Activated CD4-positive, alpha-beta T cell treated with anti-CD3 and anti-CD28 coated beads, Interleukin-2, amount 10 ng/mL, durations not matched to agents 24 days and 14 days (primary cell): ENCODE measurements at regions not wholly inside any gene's neighbourhood (a gene's known extent, or its start where the extent isn't known, plus 50 kb on each side); places are given as distances from the start of the nearest gene placed in this dataset.

ENCODE experiments used
- DNase-seq: peaks from one replicate; pipeline ENCODE4 v3.0.0; 2022
- H3K27ac Mint-ChIP-seq: one replicate; pipeline ENCODE4 v1.8.0; 2022; ENCODE audit warnings: mild to moderate bottlenecking, mixed read lengths
- H3K27me3 Mint-ChIP-seq: one replicate; pipeline ENCODE4 v1.8.0; 2022; ENCODE audit warnings: mixed read lengths
- H3K36me3 Mint-ChIP-seq: one replicate; pipeline ENCODE4 v1.8.0; 2022; ENCODE audit warnings: low read depth, mild to moderate bottlenecking, mixed read lengths
- H3K4me1 Mint-ChIP-seq: one replicate; pipeline ENCODE4 v1.8.0; 2021; ENCODE audit warnings: mixed read lengths
- H3K4me3 Mint-ChIP-seq: one replicate; pipeline ENCODE4 v1.8.0; 2022; ENCODE audit warnings: mild to moderate bottlenecking, moderate library complexity, mixed read lengths
- H3K9me3 Mint-ChIP-seq: one replicate; pipeline ENCODE4 v1.8.0; 2021; ENCODE audit warnings: mixed read lengths
- intact Hi-C: fragments of 100-400 bp; cut with micrococcal nuclease; formaldehyde crosslinking; loops from one replicate; pipeline ENCODE4 v1.15.1; 2023

GRCh38 chr1:79431340-79431739 lies 424.8 kb upstream of the ADGRL4 start:
- intact Hi-C loops, result no loop called here
- Mint-ChIP-seq H3K27ac (no peak overlapping the region), H3K36me3 (no peaks in the 10 kb centered on the region), H3K4me1 (no peaks in the 10 kb centered on the region), H3K27me3 (no peaks in the 10 kb centered on the region), H3K9me3 (no peaks in the 10 kb centered on the region), H3K4me3 (no peak overlapping the region)
- no peak for DNase-seq

DNA sequence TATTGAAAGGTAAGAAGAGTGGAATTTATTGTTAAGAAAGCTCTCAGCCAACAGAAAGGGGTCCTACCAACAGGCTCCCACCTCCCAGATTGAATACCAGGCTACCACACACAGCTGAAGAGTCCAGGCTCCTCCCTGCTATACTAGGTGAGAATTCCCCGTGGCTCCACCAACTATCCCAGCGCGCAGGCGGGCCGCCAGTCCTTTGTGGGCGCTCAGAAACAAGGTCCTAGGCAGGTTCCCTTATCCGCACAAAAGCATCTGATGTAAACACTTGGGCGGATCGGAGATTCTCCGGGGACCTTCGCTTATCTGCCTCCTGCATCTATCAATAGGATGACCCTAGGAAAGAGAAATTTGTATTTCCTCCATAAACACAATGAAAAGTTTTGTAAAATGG lies 423.9 kb upstream of the ADGRL4 start:
- intact Hi-C loops, result no loop called here
- Mint-ChIP-seq H3K27me3 (no peaks in the 10 kb centered on the region), H3K36me3 (no peaks in the 10 kb centered on the region), H3K27ac (no peak overlapping the region), H3K9me3 (no peaks in the 10 kb centered on the region), H3K4me1 (no peaks in the 10 kb centered on the region), H3K4me3 (no peak overlapping the region)
- no peak for DNase-seq

GRCh38 chr1:79422726-79423125 lies 416.2 kb upstream of the ADGRL4 start:
- H3K27me3 Mint-ChIP-seq, result no peaks in the 10 kb centered on the region
- H3K27ac Mint-ChIP-seq, result no peak overlapping the region
- H3K4me1 Mint-ChIP-seq, result no peaks in the 10 kb centered on the region
- H3K9me3 Mint-ChIP-seq, result no peaks in the 10 kb centered on the region
- DNase-seq, result no peak
- H3K4me3 Mint-ChIP-seq, result no peak overlapping the region
- intact Hi-C loops, result no loop called here
- H3K36me3 Mint-ChIP-seq, result no peaks in the 10 kb centered on the region

- no peaks in the 10 kb centered on the region for H3K4me1 Mint-ChIP-seq
- intact Hi-C loops, result no loop called here
- no peak for DNase-seq
- no peak overlapping the region for H3K4me3 Mint-ChIP-seq
- no peaks in the 10 kb centered on the region for H3K9me3 Mint-ChIP-seq
- no peak overlapping the region for H3K27ac Mint-ChIP-seq
- H3K27me3 Mint-ChIP-seq, result no peaks in the 10 kb centered on the region
- no peaks in the 10 kb centered on the region for H3K36me3 Mint-ChIP-seq
These were observed 392.0 kb upstream of the ADGRL4 start for GRCh38 chr1:79398501-79398900.

DNA sequence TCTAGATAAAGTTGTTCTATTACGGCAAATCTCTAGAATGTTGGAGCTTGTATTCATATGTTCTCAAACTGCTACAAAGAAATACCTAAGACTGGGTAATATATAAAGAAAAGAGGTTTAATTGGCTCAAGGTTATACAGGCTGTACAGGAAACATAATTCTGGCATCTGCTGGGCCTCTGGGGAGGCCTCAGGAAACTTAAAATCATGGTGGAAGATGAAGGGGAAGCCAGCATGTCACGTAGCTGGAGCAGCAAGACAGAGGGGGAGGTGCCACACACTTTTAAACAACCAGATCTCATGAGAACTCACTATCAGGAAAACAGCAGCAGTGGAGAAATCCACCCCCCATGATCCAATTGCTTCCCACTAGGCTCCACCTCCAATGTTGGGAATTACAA lies 390.4 kb upstream of the ADGRL4 start:
- H3K27me3 Mint-ChIP-seq, result no peaks in the 10 kb centered on the region
- no peaks in the 10 kb centered on the region for H3K4me1 Mint-ChIP-seq
- no peaks in the 10 kb centered on the region for H3K9me3 Mint-ChIP-seq
- intact Hi-C loops, result no loop called here
- H3K36me3 Mint-ChIP-seq, result no peaks in the 10 kb centered on the region
- no peak for DNase-seq
- H3K4me3 Mint-ChIP-seq, result no peak overlapping the region
- H3K27ac Mint-ChIP-seq, result no peak overlapping the region

GRCh38 chr1:79388694-79389361 lies 382.3 kb upstream of the ADGRL4 start:
- DNase-seq, result no peak
- Mint-ChIP-seq H3K9me3 (no peaks in the 10 kb centered on the region), H3K4me3 (no peak overlapping the region), H3K27me3 (no peaks in the 10 kb centered on the region), H3K4me1 (no peaks in the 10 kb centered on the region), H3K27ac (no peak overlapping the region), H3K36me3 (no peaks in the 10 kb centered on the region)
- intact Hi-C loops, result no loop called here

DNA sequence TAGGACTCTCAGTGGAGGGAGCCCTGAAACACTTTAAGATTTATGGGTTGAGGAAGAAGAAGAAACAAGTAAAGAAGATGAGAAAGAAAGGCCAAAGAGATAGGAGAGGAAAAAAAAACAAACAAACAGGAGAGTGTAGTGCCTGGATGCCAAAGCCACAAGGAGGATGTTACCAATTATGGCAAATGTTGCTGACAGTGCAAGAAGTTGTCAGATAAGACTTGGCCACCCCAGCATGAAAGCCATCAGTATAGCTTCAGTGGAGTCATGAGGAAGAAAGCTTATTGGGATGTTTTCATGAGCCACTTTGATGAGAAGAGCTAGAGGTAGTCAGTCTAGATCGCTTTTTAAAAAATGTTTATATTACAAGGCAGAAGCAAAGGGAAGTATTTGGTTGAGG lies 380.2 kb upstream of the ADGRL4 start:
- Mint-ChIP-seq H3K27ac (no peak overlapping the region), H3K36me3 (no peaks in the 10 kb centered on the region), H3K4me3 (no peak overlapping the region), H3K27me3 (no peaks in the 10 kb centered on the region), H3K9me3 (no peaks in the 10 kb centered on the region), H3K4me1 (no peaks in the 10 kb centered on the region)
- no peak for DNase-seq
- intact Hi-C loops, result no loop called here

DNA sequence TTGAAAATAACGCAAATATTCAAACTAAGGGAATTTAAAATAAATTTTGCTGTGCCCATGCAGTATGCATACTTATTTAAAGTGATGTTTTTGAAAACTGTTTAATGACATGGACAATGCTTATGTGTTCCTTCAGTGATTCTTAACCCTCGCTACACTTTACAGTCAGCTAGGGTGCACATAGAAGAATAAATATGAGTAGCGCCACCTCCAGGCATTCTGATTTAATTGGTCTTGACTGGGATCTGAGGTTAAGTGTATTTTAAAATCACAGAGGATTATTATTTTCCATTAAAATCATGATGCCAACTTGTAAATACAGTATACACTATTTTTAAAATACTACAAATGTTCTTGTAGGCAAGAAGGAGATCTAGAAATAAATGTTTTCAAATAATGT lies 373.5 kb upstream of the ADGRL4 start:
- no peak for DNase-seq
- Mint-ChIP-seq H3K4me1 (no peaks in the 10 kb centered on the region), H3K27me3 (no peaks in the 10 kb centered on the region), H3K27ac (no peak overlapping the region), H3K4me3 (no peak overlapping the region), H3K36me3 (no peaks in the 10 kb centered on the region), H3K9me3 (no peaks in the 10 kb centered on the region)
- intact Hi-C loops, result no loop called here

- H3K4me3 Mint-ChIP-seq, result no peak overlapping the region
These were observed 369.6 kb upstream of the ADGRL4 start for GRCh38 chr1:79376106-79376505.

GRCh38 chr1:79375352-79375751 lies 368.8 kb upstream of the ADGRL4 start:
- intact Hi-C loops, result no loop called here
- DNase-seq, result no peak
- Mint-ChIP-seq H3K4me3 (no peak overlapping the region), H3K9me3 (no peaks in the 10 kb centered on the region), H3K27ac (no peak overlapping the region), H3K36me3 (no peaks in the 10 kb centered on the region), H3K4me1 (no peaks in the 10 kb centered on the region), H3K27me3 (no peaks in the 10 kb centered on the region)

More at GRCh38 chr1:79376106-79376505, 369.6 kb upstream of the ADGRL4 start:
- Mint-ChIP-seq H3K36me3 (no peaks in the 10 kb centered on the region), H3K9me3 (no peaks in the 10 kb centered on the region), H3K27me3 (no peaks in the 10 kb centered on the region), H3K4me1 (no peaks in the 10 kb centered on the region), H3K27ac (no peak overlapping the region)
- intact Hi-C loops, result no loop called here
- no peak for DNase-seq

GRCh38 chr1:79374397-79374796 lies 367.9 kb upstream of the ADGRL4 start:
- H3K27me3 Mint-ChIP-seq, result no peaks in the 10 kb centered on the region
- no peaks in the 10 kb centered on the region for H3K4me1 Mint-ChIP-seq
- no peaks in the 10 kb centered on the region for H3K36me3 Mint-ChIP-seq
- H3K27ac Mint-ChIP-seq, result no peak overlapping the region
- intact Hi-C loops, result no loop called here
- no peak for DNase-seq
- H3K4me3 Mint-ChIP-seq, result no peak overlapping the region
- H3K9me3 Mint-ChIP-seq, result no peaks in the 10 kb centered on the region

GRCh38 chr1:79373481-79374125 lies 367.1 kb upstream of the ADGRL4 start:
- H3K4me1 Mint-ChIP-seq, result no peaks in the 10 kb centered on the region
- no peaks in the 10 kb centered on the region for H3K27me3 Mint-ChIP-seq
- no peak overlapping the region for H3K27ac Mint-ChIP-seq
- no peak for DNase-seq
- no peaks in the 10 kb centered on the region for H3K36me3 Mint-ChIP-seq
- no peak overlapping the region for H3K4me3 Mint-ChIP-seq
- no peaks in the 10 kb centered on the region for H3K9me3 Mint-ChIP-seq
- intact Hi-C loops, result no loop called here

GRCh38 chr1:79371802-79372201 lies 365.3 kb upstream of the ADGRL4 start:
- H3K9me3 Mint-ChIP-seq, result no peaks in the 10 kb centered on the region
- H3K36me3 Mint-ChIP-seq, result no peaks in the 10 kb centered on the region
- H3K27ac Mint-ChIP-seq, result no peak overlapping the region
- no peaks in the 10 kb centered on the region for H3K4me1 Mint-ChIP-seq
- H3K27me3 Mint-ChIP-seq, result no peaks in the 10 kb centered on the region
- intact Hi-C loops, result no loop called here
- DNase-seq, result no peak
- no peak overlapping the region for H3K4me3 Mint-ChIP-seq

- Mint-ChIP-seq H3K27ac (no peak overlapping the region), H3K9me3 (no peaks in the 10 kb centered on the region), H3K27me3 (no peaks in the 10 kb centered on the region), H3K4me3 (no peak overlapping the region), H3K4me1 (no peaks in the 10 kb centered on the region), H3K36me3 (no peaks in the 10 kb centered on the region)
- intact Hi-C loops, result no loop called here
- DNase-seq, result no peak
These were observed 362.6 kb upstream of the ADGRL4 start for GRCh38 chr1:79369091-79369490.

DNA sequence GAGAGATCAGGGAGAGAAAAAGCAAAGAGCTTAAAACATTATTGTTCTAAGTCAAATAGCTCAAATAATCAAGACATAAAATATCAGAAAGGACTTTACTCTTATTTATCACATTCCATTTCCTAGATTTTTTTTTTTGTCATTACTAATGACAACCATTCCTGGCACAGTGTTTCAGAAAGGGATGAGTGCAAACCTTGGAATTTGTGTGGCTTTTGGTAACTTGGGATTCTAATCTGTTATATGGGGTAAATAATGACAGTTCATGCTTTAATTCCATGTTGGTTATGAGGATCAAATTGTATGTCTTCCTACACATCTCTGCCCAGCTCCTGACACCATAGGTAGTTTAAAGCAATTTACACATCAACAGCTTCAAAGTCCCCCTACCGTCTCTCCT lies 358.4 kb upstream of the ADGRL4 start:
- no peaks in the 10 kb centered on the region for H3K4me1 Mint-ChIP-seq
- intact Hi-C loops, result no loop called here
- DNase-seq, result no peak
- H3K36me3 Mint-ChIP-seq, result no peaks in the 10 kb centered on the region
- H3K9me3 Mint-ChIP-seq, result no peaks in the 10 kb centered on the region
- no peak overlapping the region for H3K27ac Mint-ChIP-seq
- no peaks in the 10 kb centered on the region for H3K27me3 Mint-ChIP-seq
- H3K4me3 Mint-ChIP-seq, result no peak overlapping the region
